H9 (cell line): ENCODE measurements at regions not wholly inside any gene's neighbourhood (a gene's known extent, or its start where the extent isn't known, plus 50 kb on each side); places are given as distances from the start of the nearest gene placed in this dataset.

ENCODE experiments used
- DNase-seq: peaks from one replicate; pipeline ENCODE4 v3.0.0-alpha.2; 2017
- H2AFZ ChIP-seq: one replicate; pipeline ENCODE4 v1.6.1; 2013; ENCODE audit warnings: mild to moderate bottlenecking, low read length, control low read depth, moderate library complexity
- H2AK5ac ChIP-seq: 2 replicates; pipeline ENCODE4 v1.6.1; 2013; ENCODE audit warnings: low read length, control low read depth, mixed read lengths; ENCODE audit not compliant: insufficient read length
- H2BK120ac ChIP-seq: one replicate; pipeline ENCODE4 v1.6.1; 2013; ENCODE audit warnings: low read depth, mild to moderate bottlenecking, low read length, control low read depth, inconsistent platforms; ENCODE audit not compliant: poor library complexity, severe bottlenecking
- H2BK12ac ChIP-seq: 2 replicates; pipeline ENCODE4 v1.6.1; 2013; ENCODE audit warnings: low read length, control low read depth, mixed read lengths, low read depth; ENCODE audit not compliant: insufficient read length
- H2BK15ac ChIP-seq: 2 replicates; pipeline ENCODE4 v1.6.1; 2013; ENCODE audit warnings: low read depth, low read length, control low read depth
- H2BK20ac ChIP-seq: one replicate; pipeline ENCODE4 v1.6.1; 2013; ENCODE audit warnings: low read depth, mild to moderate bottlenecking, low read length, control low read depth, inconsistent platforms; ENCODE audit not compliant: poor library complexity, severe bottlenecking
- H2BK5ac ChIP-seq: 2 replicates; pipeline ENCODE4 v1.6.1; 2013; ENCODE audit warnings: low read length, control low read depth, mixed read lengths; ENCODE audit not compliant: insufficient read length
- H3K14ac ChIP-seq: 2 replicates; pipeline ENCODE4 v1.6.1; 2013; ENCODE audit warnings: low read length, control low read depth; ENCODE audit not compliant: insufficient read depth
- H3K18ac ChIP-seq: 2 replicates; pipeline ENCODE4 v1.6.1; 2013; ENCODE audit warnings: low read depth, mild to moderate bottlenecking, mixed read lengths, low read length, control low read depth; ENCODE audit not compliant: insufficient read length
- H3K23ac ChIP-seq: 2 replicates; pipeline ENCODE4 v1.6.1; 2013; ENCODE audit warnings: low read length, control low read depth, mixed read lengths, low read depth; ENCODE audit not compliant: insufficient read length
- H3K23me2 ChIP-seq: 2 replicates; pipeline ENCODE4 v1.6.1; 2013; ENCODE audit warnings: low read depth, mild to moderate bottlenecking, mixed read lengths, low read length, control low read depth; ENCODE audit not compliant: insufficient read length, poor library complexity, severe bottlenecking
- H3K27ac ChIP-seq: 2 replicates; pipeline ENCODE4 v1.5.1; 2013; ENCODE audit warnings: low read length, control low read depth, mixed read lengths, low read depth; ENCODE audit not compliant: insufficient read length
- H3K27me3 ChIP-seq: 2 replicates; pipeline ENCODE4 v1.6.1; 2013; ENCODE audit warnings: low read length, control low read depth, inconsistent platforms; ENCODE audit not compliant: insufficient read depth
- H3K4ac ChIP-seq: 2 replicates; pipeline ENCODE4 v1.6.1; 2013; ENCODE audit warnings: low read depth, mild to moderate bottlenecking, control low read depth, inconsistent platforms, low read length, moderate library complexity
- H3K4me1 ChIP-seq: 2 replicates; pipeline ENCODE4 v1.6.1; 2013; ENCODE audit warnings: low read length, control low read depth, inconsistent platforms; ENCODE audit not compliant: insufficient read depth
- H3K4me2 ChIP-seq: 2 replicates; pipeline ENCODE4 v1.6.1; 2013; ENCODE audit warnings: low read length, control low read depth, mixed read lengths; ENCODE audit not compliant: insufficient read length, insufficient read depth
- H3K56ac ChIP-seq: 2 replicates; pipeline ENCODE4 v1.6.1; 2013; ENCODE audit warnings: low read depth, mild to moderate bottlenecking, mixed read lengths, low read length, control low read depth; ENCODE audit not compliant: insufficient read length
- H3K79me1 ChIP-seq: 2 replicates; pipeline ENCODE4 v1.6.1; 2013; ENCODE audit warnings: low read depth, mild to moderate bottlenecking, moderate library complexity, low read length, control low read depth, inconsistent platforms; ENCODE audit not compliant: insufficient read depth, poor library complexity, severe bottlenecking
- H3K79me2 ChIP-seq: 2 replicates; pipeline ENCODE4 v1.6.1; 2013; ENCODE audit warnings: low read length, control low read depth, inconsistent platforms; ENCODE audit not compliant: insufficient read depth
- H3K9ac ChIP-seq: 2 replicates; pipeline ENCODE4 v1.6.1; 2013; ENCODE audit warnings: low read length, control low read depth, mixed read lengths; ENCODE audit not compliant: insufficient read length; ENCODE audit errors: extremely low read depth
- H3K9me3 ChIP-seq: one replicate; pipeline ENCODE4 v1.6.1; 2013; ENCODE audit warnings: low read depth, low read length, inconsistent platforms; ENCODE audit not compliant: control insufficient read depth
- H3T11ph ChIP-seq: one replicate; pipeline ENCODE4 v1.6.1; 2013; ENCODE audit warnings: mild to moderate bottlenecking, low read length, control low read depth, inconsistent platforms
- H4K20me1 ChIP-seq: one replicate; pipeline ENCODE4 v1.6.1; 2013; ENCODE audit not compliant: control insufficient read depth, insufficient read length, insufficient read depth
- H4K5ac ChIP-seq: 2 replicates; pipeline ENCODE4 v1.6.1; 2013; ENCODE audit warnings: low read depth, mild to moderate bottlenecking, mixed read lengths, low read length, control low read depth; ENCODE audit not compliant: insufficient read length
- H4K8ac ChIP-seq: replicated peaks from 2 replicates; pipeline ENCODE4 v1.6.1; 2013; ENCODE audit warnings: low read length, control low read depth, mixed read lengths, low read depth; ENCODE audit not compliant: insufficient read length
- H4K91ac ChIP-seq: 2 replicates; pipeline ENCODE4 v1.6.1; 2013; ENCODE audit warnings: low read depth, mild to moderate bottlenecking, moderate library complexity, mixed read lengths, low read length, control low read depth; ENCODE audit not compliant: insufficient read length
- H3K27ac Mint-ChIP-seq, 3 experiments: 2 replicates in 2 of 3; 3 replicates in 1 of 3; pipeline ENCODE4 v1.8.0; 2020 to 2021; ENCODE audit warnings: mixed read lengths in 3 of 3, mild to moderate bottlenecking in 1 of 3, moderate library complexity in 1 of 3
- H3K27me3 Mint-ChIP-seq: 2 replicates; pipeline ENCODE4 v1.8.0; 2021; ENCODE audit warnings: low read depth, mild to moderate bottlenecking, moderate library complexity, mixed read lengths
- H3K36me3 Mint-ChIP-seq, 3 experiments: 2 replicates in 2 of 3; 3 replicates in 1 of 3; pipeline ENCODE4 v1.8.0; 2020 to 2021; ENCODE audit warnings: low read depth in 3 of 3, mixed read lengths in 3 of 3; ENCODE audit not compliant: insufficient read depth in 1 of 3
- H3K4me1 Mint-ChIP-seq, 2 experiments: 2 replicates each; pipeline ENCODE4 v1.8.0; 2020; ENCODE audit warnings: mixed read lengths in 2 of 2
- H3K4me3 Mint-ChIP-seq, 2 experiments: 2 replicates in 1 of 2; 3 replicates in 1 of 2; pipeline ENCODE4 v1.8.0; 2020 to 2021; ENCODE audit warnings: mild to moderate bottlenecking in 2 of 2, mixed read lengths in 2 of 2, moderate library complexity in 1 of 2
- H3K9me3 Mint-ChIP-seq, 2 experiments: 2 replicates in 1 of 2; 3 replicates in 1 of 2; pipeline ENCODE4 v1.8.0; 2020; ENCODE audit warnings: mild to moderate bottlenecking in 2 of 2, mixed read lengths in 2 of 2, moderate library complexity in 1 of 2
- WGBS: extraction: QIAGEN DNeasy Blood & Tissue Kit; methylation state at CpG from one replicate; pipeline ENCODE4 v1.1.7; 2013; ENCODE audit warnings: missing lambda C conversion rate, low lambda C conversion rate, mixed read lengths; ENCODE audit not compliant: insufficient read length; ENCODE audit errors: extremely low coverage; 5-methylcytosine and 5-hydroxymethylcytosine counted together
- TF ChIP-seq, protein P1 (sequence below): fragments of 200-600 bp; sonication (generic); conservative IDR thresholded peaks from 3 replicates; pipeline ENCODE4 v1.8.0; 2021; ENCODE audit warnings: antibody characterized with exemption, mild to moderate bottlenecking

DNA sequence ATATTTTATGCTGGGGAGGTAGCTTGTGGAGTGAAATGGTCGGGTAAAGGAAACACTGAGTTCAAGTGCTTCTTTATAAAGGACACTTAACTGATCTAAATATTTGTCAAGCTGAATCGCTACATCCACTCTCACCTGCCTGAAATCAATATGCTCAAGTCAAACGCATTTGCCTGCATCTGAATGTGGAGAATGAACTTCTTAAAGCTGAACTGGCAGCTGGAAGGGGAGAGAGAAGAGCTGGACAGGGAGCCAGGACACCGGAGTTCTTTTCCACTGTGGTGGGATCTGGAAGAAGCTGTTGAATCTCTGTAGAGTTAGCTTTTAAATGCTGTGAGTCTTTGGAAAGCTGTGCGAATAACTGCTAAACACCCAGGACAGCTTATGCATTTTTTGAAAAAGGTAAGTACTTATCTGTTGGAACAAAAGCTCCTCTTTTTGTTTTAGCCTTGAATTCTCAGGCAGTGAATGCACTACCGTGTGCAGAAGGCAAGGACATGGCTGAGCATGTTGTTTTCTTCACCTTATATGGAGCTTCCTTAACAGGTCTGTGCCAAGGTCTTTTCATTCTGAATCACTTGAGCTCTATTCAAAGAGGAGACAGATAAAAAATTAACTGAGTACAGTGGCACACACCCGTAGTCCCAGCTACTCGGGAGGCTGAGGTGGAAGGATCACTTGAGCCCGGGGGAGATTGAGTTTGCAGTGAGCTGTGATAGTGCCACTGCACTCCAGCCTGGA is 74.2 kb upstream of the KLF7 start:
- Mint-ChIP-seq H3K9me3 (no peaks in the 10 kb centered on the region), H3K4me3 (no peak overlapping the region), H3K27ac (0 out of 7 replicates have a peak overlapping the region, but pooled peaks of 1 of the 3 experiments have one; percentile 32), H3K4me1 (peaks cover 29 to 34% of the 10 kb centered on the region in 2 experiments), H3K27me3 (no peaks in the 10 kb centered on the region; the same call in 1 of the 2 replicates), H3K36me3 (no peaks in the 10 kb centered on the region; a peak in 1 of 7 replicates)
- no peaks in the 10 kb centered on the region for H3K79me2 ChIP-seq
- no peak for DNase-seq
- H2BK12ac ChIP-seq = no peak overlapping the region
- H2BK5ac ChIP-seq = no peak overlapping the region
- TF ChIP-seq, protein P1, sequence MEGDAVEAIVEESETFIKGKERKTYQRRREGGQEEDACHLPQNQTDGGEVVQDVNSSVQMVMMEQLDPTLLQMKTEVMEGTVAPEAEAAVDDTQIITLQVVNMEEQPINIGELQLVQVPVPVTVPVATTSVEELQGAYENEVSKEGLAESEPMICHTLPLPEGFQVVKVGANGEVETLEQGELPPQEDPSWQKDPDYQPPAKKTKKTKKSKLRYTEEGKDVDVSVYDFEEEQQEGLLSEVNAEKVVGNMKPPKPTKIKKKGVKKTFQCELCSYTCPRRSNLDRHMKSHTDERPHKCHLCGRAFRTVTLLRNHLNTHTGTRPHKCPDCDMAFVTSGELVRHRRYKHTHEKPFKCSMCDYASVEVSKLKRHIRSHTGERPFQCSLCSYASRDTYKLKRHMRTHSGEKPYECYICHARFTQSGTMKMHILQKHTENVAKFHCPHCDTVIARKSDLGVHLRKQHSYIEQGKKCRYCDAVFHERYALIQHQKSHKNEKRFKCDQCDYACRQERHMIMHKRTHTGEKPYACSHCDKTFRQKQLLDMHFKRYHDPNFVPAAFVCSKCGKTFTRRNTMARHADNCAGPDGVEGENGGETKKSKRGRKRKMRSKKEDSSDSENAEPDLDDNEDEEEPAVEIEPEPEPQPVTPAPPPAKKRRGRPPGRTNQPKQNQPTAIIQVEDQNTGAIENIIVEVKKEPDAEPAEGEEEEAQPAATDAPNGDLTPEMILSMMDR = no peak
- H2BK20ac ChIP-seq = no peak overlapping the region
- no peaks in the 10 kb centered on the region for H4K20me1 ChIP-seq
- H3K4ac ChIP-seq = no peak overlapping the region
- H3K4me1 ChIP-seq = no peaks in the 10 kb centered on the region
- no peak overlapping the region for H4K91ac ChIP-seq
- H4K8ac ChIP-seq = no peak overlapping the region
- no peak overlapping the region for H3K56ac ChIP-seq
- H2BK15ac ChIP-seq = no peak overlapping the region
- no peak overlapping the region for H2BK120ac ChIP-seq
- no peaks in the 10 kb centered on the region for H3K79me1 ChIP-seq
- H3K9ac ChIP-seq = no peak overlapping the region
- H3K27ac ChIP-seq = no peak overlapping the region
- H3K18ac ChIP-seq = no peak overlapping the region
- H4K5ac ChIP-seq = no peak overlapping the region
- H3T11ph ChIP-seq = no peak overlapping the region
- H2AFZ ChIP-seq = no peak overlapping the region
- H3K27me3 ChIP-seq = no peaks in the 10 kb centered on the region
- H3K14ac ChIP-seq = no peak overlapping the region
- H3K4me2 ChIP-seq = no peak overlapping the region
- H3K23ac ChIP-seq = no peak overlapping the region
- WGBS = 100% methylated on average over 1 of the region's 9 CpGs
- no peaks in the 10 kb centered on the region for H3K9me3 ChIP-seq
- no peaks in the 10 kb centered on the region for H3K23me2 ChIP-seq
- no peak overlapping the region for H2AK5ac ChIP-seq
